Loucy (cell line): ENCODE measurements at regions not wholly inside any gene's neighbourhood (a gene's known extent, or its start where the extent isn't known, plus 50 kb on each side); places are given as distances from the start of the nearest gene placed in this dataset.

Source experiments
- H2AFZ ChIP-seq: fragments of 200-600 bp; sonication (generic); 2 replicates; pipeline ENCODE4 v1.6.0; 2016; ENCODE audit warnings: antibody characterized with exemption, mild to moderate bottlenecking, low read length, moderate library complexity
- H3F3A ChIP-seq: fragments of 200-600 bp; 2 replicates; pipeline ENCODE4 v1.6.0; 2016; ENCODE audit warnings: antibody characterized with exemption, low read depth, mild to moderate bottlenecking
- H3K27me3 ChIP-seq: fragments of 200-600 bp; sonication (generic); 2 replicates; pipeline ENCODE4 v1.6.1; 2014; ENCODE audit warnings: low read length, mild to moderate bottlenecking; ENCODE audit not compliant: insufficient read depth, poor library complexity, severe bottlenecking
- H3K36me3 ChIP-seq: fragments of 200-600 bp; sonication (generic); 2 replicates; pipeline ENCODE4 v1.6.1; 2016; ENCODE audit warnings: low read length; ENCODE audit not compliant: insufficient read depth
- H3K4me1 ChIP-seq: fragments of 200-600 bp; sonication (generic); 2 replicates; pipeline ENCODE4 v1.5.1; 2014; ENCODE audit warnings: low read length, mild to moderate bottlenecking; ENCODE audit not compliant: insufficient read depth, poor library complexity, severe bottlenecking
- H3K4me2 ChIP-seq: fragments of 200-600 bp; sonication (generic); 2 replicates; pipeline ENCODE4 v1.6.0; 2014; ENCODE audit warnings: antibody characterized with exemption, low read length, low read depth, mild to moderate bottlenecking; ENCODE audit not compliant: poor library complexity, severe bottlenecking
- H3K4me3 ChIP-seq: fragments of 200-600 bp; sonication (generic); 2 replicates; pipeline ENCODE4 v1.5.1; 2014; ENCODE audit warnings: low read length, mild to moderate bottlenecking, mixed read lengths; ENCODE audit not compliant: poor library complexity, severe bottlenecking
- H3K79me2 ChIP-seq: fragments of 200-600 bp; sonication (generic); 2 replicates; pipeline ENCODE4 v1.6.1; 2014; ENCODE audit warnings: low read length; ENCODE audit not compliant: insufficient read depth
- H3K9ac ChIP-seq: fragments of 200-600 bp; sonication (generic); 2 replicates; pipeline ENCODE4 v1.6.0; 2014; ENCODE audit warnings: mild to moderate bottlenecking, low read depth, low read length, moderate library complexity; ENCODE audit not compliant: poor library complexity, severe bottlenecking
- H3K9me2 ChIP-seq: fragments of 200-600 bp; sonication (generic); replicated peaks from 2 replicates; pipeline ENCODE4 v1.6.1; 2016; ENCODE audit warnings: low read depth, low read length, mixed read lengths
- H3K9me3 ChIP-seq: fragments of 200-600 bp; sonication (generic); 2 replicates; pipeline ENCODE4 v1.6.1; 2014; ENCODE audit warnings: mild to moderate bottlenecking, antibody characterized with exemption, low read length, low read depth; ENCODE audit not compliant: insufficient read depth
- H4K20me1 ChIP-seq: fragments of 200-600 bp; sonication (generic); 2 replicates; pipeline ENCODE4 v1.6.0; 2014; ENCODE audit warnings: antibody characterized with exemption, low read length, mild to moderate bottlenecking; ENCODE audit not compliant: insufficient read depth, poor library complexity, severe bottlenecking
- CTCF ChIP-seq: fragments of 200-600 bp; sonication (generic); conservative IDR thresholded peaks from 2 replicates; pipeline ENCODE4 v1.5.1; 2014; ENCODE audit warnings: mild to moderate bottlenecking, antibody characterized with exemption, low read length
- EZH2phosphoT487 ChIP-seq: fragments of 200-600 bp; IDR thresholded peaks from 2 replicates; pipeline ENCODE4 v1.6.1; 2018; ENCODE audit warnings: antibody characterized with exemption, mild to moderate bottlenecking, moderate library complexity, borderline replicate concordance

- no peaks in the 10 kb centered on the region for H3K9me2 ChIP-seq
- no peaks in the 10 kb centered on the region for H3K4me1 ChIP-seq
- H3K27me3 ChIP-seq: no peaks in the 10 kb centered on the region
- H3K79me2 ChIP-seq: no peaks in the 10 kb centered on the region
- H3F3A ChIP-seq: no peaks in the 10 kb centered on the region
- TF ChIP-seq CTCF (no peak), EZH2phosphoT487 (no peak)
- H3K36me3 ChIP-seq: no peaks in the 10 kb centered on the region
- no peaks in the 10 kb centered on the region for H3K9me3 ChIP-seq
- H3K4me2 ChIP-seq: no peak overlapping the region
- H2AFZ ChIP-seq: no peak overlapping the region
- H3K9ac ChIP-seq: no peak overlapping the region
- H3K4me3 ChIP-seq: no peak overlapping the region
- H4K20me1 ChIP-seq: no peaks in the 10 kb centered on the region
Observed at GRCh38 chr2:145026456-145027455, 506.8 kb upstream of the ZEB2 start.

DNA sequence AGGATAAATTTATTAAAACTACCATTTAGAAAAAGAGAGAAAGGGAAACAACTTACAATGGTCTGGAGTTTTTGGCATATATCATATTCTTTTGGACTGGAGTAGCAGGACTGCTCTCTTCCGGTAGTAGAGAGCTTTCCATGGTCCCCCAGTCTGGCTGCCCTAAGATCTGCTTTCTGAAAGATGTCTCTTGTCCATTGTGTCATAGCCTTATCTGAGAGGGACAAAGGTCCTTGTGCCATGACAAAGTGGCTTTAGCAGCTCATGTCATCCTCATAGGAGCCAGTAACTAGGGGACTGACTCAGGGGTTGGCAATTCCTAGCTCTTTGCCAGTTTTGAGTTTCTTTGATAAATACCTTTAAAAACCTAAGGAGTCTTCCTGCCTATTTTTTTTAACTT, 505.5 kb upstream of the ZEB2 start:
- Histone ChIP-seq H4K20me1 (no peaks in the 10 kb centered on the region), H3K4me2 (no peak overlapping the region)

GRCh38 chr2:145023334-145023934, 503.5 kb upstream of the ZEB2 start:
- Histone ChIP-seq H4K20me1 (no peaks in the 10 kb centered on the region), H3K27me3 (no peaks in the 10 kb centered on the region), H3K9ac (no peak overlapping the region), H2AFZ (no peak overlapping the region), H3K9me2 (no peaks in the 10 kb centered on the region), H3K79me2 (no peaks in the 10 kb centered on the region), H3K9me3 (no peaks in the 10 kb centered on the region), H3K36me3 (no peaks in the 10 kb centered on the region), H3K4me2 (no peak overlapping the region), H3F3A (no peaks in the 10 kb centered on the region), H3K4me1 (no peaks in the 10 kb centered on the region), H3K4me3 (no peak overlapping the region)
- no peak for TF ChIP-seq CTCF
- no peak for TF ChIP-seq EZH2phosphoT487

More for the DNA sequence above, 505.5 kb upstream of the ZEB2 start:
- Histone ChIP-seq H3F3A (no peaks in the 10 kb centered on the region), H3K9ac (no peak overlapping the region), H3K4me1 (no peaks in the 10 kb centered on the region), H3K27me3 (no peaks in the 10 kb centered on the region), H2AFZ (no peak overlapping the region), H3K9me2 (no peaks in the 10 kb centered on the region), H3K9me3 (no peaks in the 10 kb centered on the region), H3K4me3 (no peak overlapping the region), H3K79me2 (no peaks in the 10 kb centered on the region), H3K36me3 (no peaks in the 10 kb centered on the region)
- TF ChIP-seq CTCF (no peak), EZH2phosphoT487 (no peak)
